ENCODE measurements at regions not wholly inside any gene's neighbourhood (a gene's known extent, or its start where the extent isn't known, plus 50 kb on each side); places are given as distances from the start of the nearest gene placed in this dataset.

- Histone ChIP-seq H3K4me2 (no peak overlapping the region), H3K4me1 (replicated peaks; ENCODE audit: insufficient read depth) (no peaks in the 10 kb centered on the region), H3K9me2 (ENCODE audit: insufficient read depth) (no peaks in the 10 kb centered on the region), H3K9me3 (ENCODE audit: insufficient read depth, low read depth) (no peaks in the 10 kb centered on the region), H3K36me3 (ENCODE audit: low read depth) (no peaks in the 10 kb centered on the region), H3K4me3 (no peak overlapping the region), H3K27me3 (ENCODE audit: insufficient read depth, low read depth) (peaks cover 94% of the 10 kb centered on the region), H2AFZ (no peak overlapping the region), H3K27ac (no peak overlapping the region), H3F3A (ENCODE audit: insufficient read depth, low read depth) (no peaks in the 10 kb centered on the region), H4K20me1 (ENCODE audit: insufficient read depth) (no peaks in the 10 kb centered on the region; the same call in 1 of the 2 replicates), H3K79me2 (ENCODE audit: low read depth) (no peaks in the 10 kb centered on the region)
- DNase-seq: no peak
- no peak for TF ChIP-seq EZH2 (IDR thresholded peaks at IDR 0.05; ENCODE audit: low read depth)
- TF ChIP-seq CTCF (conservative IDR thresholded peaks at IDR 0.05): no peak
- no TSS peak for BruUV-seq (replicated peaks)
- CTCF ChIA-PET: no interaction called here
- POLR2A ChIA-PET (ENCODE audit: unreplicated experiment): no interaction called here
- intact Hi-C loops (cut with micrococcal nuclease; ENCODE audit: unreplicated experiment): no loop called here
Measured at GRCh38 chr16:86296256-86296655, 214.1 kb upstream of the FOXF1 start.

GRCh38 chr16:86297391-86297790 lies 212.9 kb upstream of the FOXF1 start:
- H2AFZ ChIP-seq: no peak overlapping the region
- BruUV-seq (replicated peaks): no TSS peak

GRCh38 chr16:86297866-86298757 lies 212.2 kb upstream of the FOXF1 start:
- TF ChIP-seq EZH2 (IDR thresholded peaks at IDR 0.05; ENCODE audit: low read depth) (no peak), CTCF (conservative IDR thresholded peaks at IDR 0.05) (no peak)
- Histone ChIP-seq H4K20me1 (ENCODE audit: insufficient read depth) (no peaks in the 10 kb centered on the region; the same call in 1 of the 2 replicates), H2AFZ (no peak overlapping the region), H3K27me3 (ENCODE audit: insufficient read depth, low read depth) (peaks cover 94% of the 10 kb centered on the region), H3K27ac (no peak overlapping the region), H3K4me3 (no peak overlapping the region), H3F3A (ENCODE audit: insufficient read depth, low read depth) (no peaks in the 10 kb centered on the region), H3K9me3 (ENCODE audit: insufficient read depth, low read depth) (no peaks in the 10 kb centered on the region), H3K4me2 (no peak overlapping the region), H3K79me2 (ENCODE audit: low read depth) (no peaks in the 10 kb centered on the region), H3K4me1 (replicated peaks; ENCODE audit: insufficient read depth) (no peaks in the 10 kb centered on the region), H3K9me2 (ENCODE audit: insufficient read depth) (no peaks in the 10 kb centered on the region), H3K36me3 (ENCODE audit: low read depth) (no peaks in the 10 kb centered on the region)
- no TSS peak for BruUV-seq (replicated peaks)
- intact Hi-C loops (cut with micrococcal nuclease; ENCODE audit: unreplicated experiment): no loop called here
- POLR2A ChIA-PET (ENCODE audit: unreplicated experiment): no interaction called here
- no peak for DNase-seq
- CTCF ChIA-PET: no interaction called here

More at GRCh38 chr16:86297391-86297790, 212.9 kb upstream of the FOXF1 start:
- Histone ChIP-seq H4K20me1 (ENCODE audit: insufficient read depth) (no peaks in the 10 kb centered on the region; the same call in 1 of the 2 replicates), H3K27ac (no peak overlapping the region), H3K4me2 (no peak overlapping the region), H3F3A (ENCODE audit: insufficient read depth, low read depth) (no peaks in the 10 kb centered on the region), H3K9me2 (ENCODE audit: insufficient read depth) (no peaks in the 10 kb centered on the region), H3K36me3 (ENCODE audit: low read depth) (no peaks in the 10 kb centered on the region), H3K27me3 (ENCODE audit: insufficient read depth, low read depth) (peaks cover 94% of the 10 kb centered on the region), H3K4me1 (replicated peaks; ENCODE audit: insufficient read depth) (no peaks in the 10 kb centered on the region), H3K79me2 (ENCODE audit: low read depth) (no peaks in the 10 kb centered on the region), H3K9me3 (ENCODE audit: insufficient read depth, low read depth) (no peaks in the 10 kb centered on the region), H3K4me3 (no peak overlapping the region)
- TF ChIP-seq EZH2 (IDR thresholded peaks at IDR 0.05; ENCODE audit: low read depth): no peak
- no peak for TF ChIP-seq CTCF (conservative IDR thresholded peaks at IDR 0.05)
- intact Hi-C loops (cut with micrococcal nuclease; ENCODE audit: unreplicated experiment): no loop called here
- DNase-seq: no peak
- CTCF ChIA-PET: no interaction called here
- POLR2A ChIA-PET (ENCODE audit: unreplicated experiment): no interaction called here

Data from PC-9 (cell line).